NCI-H2107 (cell line): ENCODE measurements at regions not wholly inside any gene's neighbourhood (a gene's known extent, or its start where the extent isn't known, plus 50 kb on each side); places are given as distances from the start of the nearest gene placed in this dataset.
"Not testable (repeated sequence)": the region's sequence is repeated elsewhere in the genome, so short reads cannot be mapped to it uniquely, and the experiment has no call there.

ENCODE experiments used
- DNase-seq: peaks from one replicate; lab custom pipeline; 2025; lab: John Stamatoyannopoulos, UW

- no peak for DNase-seq
Observed at GRCh38 chr6:112401083-112401482, 54.0 kb downstream of the RFPL4B start.

GRCh38 chr6:112407101-112407590, 60.0 kb downstream of the RFPL4B start:
- no peak for DNase-seq

- DNase-seq: no peak
Observed at GRCh38 chr6:112408522-112408921, 61.4 kb downstream of the RFPL4B start.

GRCh38 chr6:112409311-112409710, 62.2 kb downstream of the RFPL4B start:
- DNase-seq: no peak

GRCh38 chr6:112413780-112414179, 66.7 kb downstream of the RFPL4B start:
- DNase-seq: no peak

GRCh38 chr6:112415366-112415765, 68.2 kb downstream of the RFPL4B start:
- no peak for DNase-seq

- DNase-seq: no peak
Observed at GRCh38 chr6:112416866-112417265, 69.7 kb downstream of the RFPL4B start.

GRCh38 chr6:112427011-112427410, 79.9 kb downstream of the RFPL4B start:
- DNase-seq: not testable (repeated sequence)

- DNase-seq: no peak
Observed at GRCh38 chr6:112427499-112427898, 80.4 kb downstream of the RFPL4B start.

GRCh38 chr6:112428477-112428876, 81.3 kb downstream of the RFPL4B start:
- DNase-seq: no peak

- DNase-seq: no peak
Observed at GRCh38 chr6:112429226-112429625, 82.1 kb downstream of the RFPL4B start.

GRCh38 chr6:112431803-112432202, 84.7 kb downstream of the RFPL4B start:
- no peak for DNase-seq

- no peak for DNase-seq
Observed at GRCh38 chr6:112432853-112433252, 85.7 kb downstream of the RFPL4B start.

GRCh38 chr6:112433457-112433856, 86.3 kb downstream of the RFPL4B start:
- no peak for DNase-seq

GRCh38 chr6:112434896-112435435, 87.8 kb downstream of the RFPL4B start:
- DNase-seq: no peak

GRCh38 chr6:112437058-112437457, 89.9 kb downstream of the RFPL4B start:
- no peak for DNase-seq

- DNase-seq: no peak
Observed at GRCh38 chr6:112439010-112439409, 91.9 kb downstream of the RFPL4B start.

GRCh38 chr6:112439432-112439831, 92.3 kb downstream of the RFPL4B start:
- DNase-seq: no peak

- no peak for DNase-seq
Observed at GRCh38 chr6:112441607-112442006, 94.5 kb downstream of the RFPL4B start.

GRCh38 chr6:112443179-112444065, 96.3 kb downstream of the RFPL4B start:
- DNase-seq: no peak

- DNase-seq: not testable (repeated sequence)
Observed at GRCh38 chr6:112448786-112449185, 101.7 kb downstream of the RFPL4B start.

- no peak for DNase-seq
Observed at GRCh38 chr6:112450663-112451062, 103.5 kb downstream of the RFPL4B start.

GRCh38 chr6:112457886-112458285, 110.8 kb downstream of the RFPL4B start:
- no peak for DNase-seq
